ENCODE measurements at regions not wholly inside any gene's neighbourhood (a gene's known extent, or its start where the extent isn't known, plus 50 kb on each side); places are given as distances from the start of the nearest gene placed in this dataset.

GRCh38 chr9:13505797-13506196 is 226.3 kb upstream of the MPDZ start:
- Histone ChIP-seq H3K27me3 (replicated peaks in 1 of 2; ENCODE audit: control insufficient read depth in 2 of 2, insufficient read depth in 2 of 2, low read length in 1 of 2) (no peaks in the 10 kb centered on the region), H3K27ac (ENCODE audit: control insufficient read depth, insufficient read depth) (no peak overlapping the region), H4K20me1 (ENCODE audit: control insufficient read depth, insufficient read depth) (no peaks in the 10 kb centered on the region), H3K9me3 (replicated peaks; ENCODE audit: control insufficient read depth, insufficient read depth, low read length) (no peaks in the 10 kb centered on the region), H2AFZ (ENCODE audit: control insufficient read depth, low read depth, low read length) (no peak overlapping the region), H3K79me2 (ENCODE audit: control insufficient read depth, insufficient read depth, low read length) (no peaks in the 10 kb centered on the region), H3K4me2 (ENCODE audit: control insufficient read depth, insufficient read depth) (no peak overlapping the region), H3K36me3 (ENCODE audit: control insufficient read depth in 2 of 2, insufficient read depth in 2 of 2, low read length in 1 of 2) (no peaks in the 10 kb centered on the region), H3K9ac (ENCODE audit: control insufficient read depth, insufficient read depth, low read length) (no peak overlapping the region), H3K4me1 (ENCODE audit: control insufficient read depth, insufficient read depth, low read length) (no peaks in the 10 kb centered on the region), H3K4me3 (no peak overlapping the region)
- no peak for FAIRE-seq
- ChIA-PET POLR2A (no interaction called here), RAD21 (ENCODE audit: unreplicated experiment) (no interaction called here), SMC1A (ENCODE audit: uncharacterized antibody, unreplicated experiment) (no interaction called here), CTCF (interaction anchor here (0.6 kb wide), 1 partner anchor 63 kb away, joined by 3 read pairs; no protein-coding TSS in a partner anchor)
- in situ Hi-C loops (cut with MboI), result no loop called here
- WGBS (ENCODE audit: insufficient coverage, insufficient replicate concordance, low lambda C conversion rate, missing lambda C conversion rate), result 20% methylated on average over 2 of the region's 3 CpGs
- TF ChIP-seq NR2F1 (conservative IDR thresholded peaks at IDR 0.05) (no peak), ZNF384 (IDR thresholded peaks at IDR 0.05; ENCODE audit: borderline replicate concordance, low read depth, low read length) (no peak), IKZF1 (conservative IDR thresholded peaks at IDR 0.05) (no peak), ZNF687 (IDR thresholded peaks at IDR 0.05) (no peak), ZZZ3 (IDR thresholded peaks at IDR 0.05; ENCODE audit: control insufficient read depth, insufficient read length, low read depth) (no peak), HCFC1 (IDR thresholded peaks at IDR 0.05; ENCODE audit: low read length) (no peak), MEF2A (IDR thresholded peaks at IDR 0.05; ENCODE audit: insufficient read depth, low read depth, low read length) (no peak), TAF1 (IDR thresholded peaks at IDR 0.05; ENCODE audit: borderline replicate concordance, low read depth, low read length) (no peak), GATAD2B (conservative IDR thresholded peaks at IDR 0.05; ENCODE audit: low read depth) (no peak), MTA2 (IDR thresholded peaks at IDR 0.05; ENCODE audit: low read depth) (no peak), E2F8 (IDR thresholded peaks at IDR 0.05; ENCODE audit: low read depth, partially characterized antibody) (no peak), NR2C2 (IDR thresholded peaks at IDR 0.05; ENCODE audit: borderline replicate concordance, control insufficient read depth, insufficient read length, low read depth) (no peak), TCF3 (IDR thresholded peaks at IDR 0.05; ENCODE audit: borderline replicate concordance, insufficient read depth, low read depth, low read length) (no peak), SMC3 (IDR thresholded peaks at IDR 0.05; ENCODE audit: borderline replicate concordance, low read length) (no peak), ATF7 (IDR thresholded peaks at IDR 0.05; ENCODE audit: low read depth) (no peak), SREBF1 (IDR thresholded peaks at IDR 0.05; ENCODE audit: low read length) (no peak), SPI1 (IDR thresholded peaks at IDR 0.05; ENCODE audit: borderline replicate concordance, insufficient read depth, low read depth, low read length) (no peak), FOXK2 (IDR thresholded peaks at IDR 0.05) (no peak)
- TF ChIP-seq, protein P1, sequence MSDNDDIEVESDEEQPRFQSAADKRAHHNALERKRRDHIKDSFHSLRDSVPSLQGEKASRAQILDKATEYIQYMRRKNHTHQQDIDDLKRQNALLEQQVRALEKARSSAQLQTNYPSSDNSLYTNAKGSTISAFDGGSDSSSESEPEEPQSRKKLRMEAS (IDR thresholded peaks at IDR 0.05; ENCODE audit: low read depth, low read length), result no peak
- no peak for ATAC-seq
- BruUV-seq (replicated peaks), result no TSS peak
- DNase-seq (ENCODE audit: low read depth, low spot score), result no peak
- intact Hi-C loops (cut with micrococcal nuclease; ENCODE audit: unreplicated experiment), result no loop called here
